Parathyroid adenoma (tissue), 2 donors: ENCODE measurements at regions not wholly inside any gene's neighbourhood (a gene's known extent, or its start where the extent isn't known, plus 50 kb on each side); places are given as distances from the start of the nearest gene placed in this dataset.

Source experiments
- H2AFZ ChIP-seq: fragments of 300-600 bp; sonication (generic); one replicate; pipeline ENCODE4 v1.7.0; 2017; ENCODE audit warnings: antibody characterized with exemption, mild to moderate bottlenecking
- H3K27ac ChIP-seq: fragments of 300-600 bp; sonication (generic); one replicate; pipeline ENCODE4 v1.7.0; 2017
- H3K27me3 ChIP-seq: fragments of 300-600 bp; sonication (generic); one replicate; pipeline ENCODE4 v1.7.0; 2017; ENCODE audit warnings: low read length; ENCODE audit not compliant: control insufficient read depth, insufficient read depth
- H3K36me3 ChIP-seq: fragments of 300-600 bp; sonication (generic); one replicate; pipeline ENCODE4 v1.7.0; 2017; ENCODE audit warnings: low read length; ENCODE audit not compliant: control insufficient read depth, insufficient read depth
- H3K4me1 ChIP-seq: fragments of 300-600 bp; sonication (generic); one replicate; pipeline ENCODE4 v1.7.0; 2017; ENCODE audit warnings: control low read depth
- H3K4me2 ChIP-seq: fragments of 300-600 bp; sonication (generic); one replicate; pipeline ENCODE4 v1.7.0; 2017; ENCODE audit warnings: low read length
- H3K4me3 ChIP-seq: fragments of 300-600 bp; sonication (generic); one replicate; pipeline ENCODE4 v1.7.0; 2017; ENCODE audit warnings: low read depth, low read length
- H3K79me2 ChIP-seq: fragments of 300-600 bp; sonication (generic); one replicate; pipeline ENCODE4 v1.7.0; 2017; ENCODE audit warnings: control low read depth
- H3K9ac ChIP-seq: fragments of 300-600 bp; sonication (generic); one replicate; pipeline ENCODE4 v1.7.0; 2017; ENCODE audit warnings: mild to moderate bottlenecking
- H3K9me3 ChIP-seq: fragments of 300-600 bp; sonication (generic); one replicate; pipeline ENCODE4 v1.7.0; 2017; ENCODE audit warnings: low read length; ENCODE audit not compliant: control insufficient read depth
- TF ChIP-seq, protein P1 (sequence below): fragments of 300-600 bp; sonication (generic); IDR thresholded peaks from one replicate; pipeline ENCODE4 v1.7.0; 2017; ENCODE audit warnings: antibody characterized with exemption, mild to moderate bottlenecking
- donor health status: primary hyperparathyroidism.

DNA sequence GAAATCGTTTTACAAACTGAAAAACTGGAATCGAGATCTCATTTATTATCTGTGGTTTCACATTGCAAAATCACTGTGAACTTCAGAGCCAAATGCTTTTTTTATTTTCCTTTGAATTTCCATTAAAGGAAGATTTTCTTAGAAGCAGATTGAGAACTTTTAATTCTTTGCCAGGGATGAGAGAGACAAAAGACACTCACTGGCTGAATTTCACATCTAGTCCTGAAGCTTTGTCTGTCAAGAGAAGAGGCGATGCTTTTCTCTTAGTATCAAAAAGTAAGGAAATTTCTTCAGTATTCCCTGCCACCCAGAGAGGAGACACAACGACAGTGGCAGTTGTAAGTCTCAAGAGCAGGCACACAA, 141.8 kb downstream of the TMEM200A start:
- H3K27ac ChIP-seq: no peak overlapping the region
- TF ChIP-seq, protein P1, sequence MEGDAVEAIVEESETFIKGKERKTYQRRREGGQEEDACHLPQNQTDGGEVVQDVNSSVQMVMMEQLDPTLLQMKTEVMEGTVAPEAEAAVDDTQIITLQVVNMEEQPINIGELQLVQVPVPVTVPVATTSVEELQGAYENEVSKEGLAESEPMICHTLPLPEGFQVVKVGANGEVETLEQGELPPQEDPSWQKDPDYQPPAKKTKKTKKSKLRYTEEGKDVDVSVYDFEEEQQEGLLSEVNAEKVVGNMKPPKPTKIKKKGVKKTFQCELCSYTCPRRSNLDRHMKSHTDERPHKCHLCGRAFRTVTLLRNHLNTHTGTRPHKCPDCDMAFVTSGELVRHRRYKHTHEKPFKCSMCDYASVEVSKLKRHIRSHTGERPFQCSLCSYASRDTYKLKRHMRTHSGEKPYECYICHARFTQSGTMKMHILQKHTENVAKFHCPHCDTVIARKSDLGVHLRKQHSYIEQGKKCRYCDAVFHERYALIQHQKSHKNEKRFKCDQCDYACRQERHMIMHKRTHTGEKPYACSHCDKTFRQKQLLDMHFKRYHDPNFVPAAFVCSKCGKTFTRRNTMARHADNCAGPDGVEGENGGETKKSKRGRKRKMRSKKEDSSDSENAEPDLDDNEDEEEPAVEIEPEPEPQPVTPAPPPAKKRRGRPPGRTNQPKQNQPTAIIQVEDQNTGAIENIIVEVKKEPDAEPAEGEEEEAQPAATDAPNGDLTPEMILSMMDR: no peak
- no peak overlapping the region for H3K4me3 ChIP-seq

DNA sequence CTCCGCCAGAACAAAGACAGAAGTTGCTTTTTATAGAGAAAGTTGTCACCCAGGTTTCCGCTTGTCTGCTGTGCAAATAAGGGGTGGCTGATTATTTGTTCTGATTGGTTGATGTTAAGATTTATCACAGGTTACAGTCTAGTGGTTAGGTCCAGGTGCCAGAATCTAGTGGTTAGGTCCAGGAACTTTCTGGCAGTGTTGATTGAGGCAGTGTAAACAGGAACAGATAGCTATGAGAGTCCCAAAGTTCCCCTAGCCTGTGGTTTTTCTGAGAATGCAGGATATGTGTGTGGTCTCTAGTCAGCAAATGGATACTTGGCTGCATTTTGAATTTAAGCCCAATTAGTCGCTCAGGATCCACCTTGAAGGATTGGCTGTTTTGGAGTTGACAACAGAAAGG, 148.0 kb downstream of the TMEM200A start:
- Histone ChIP-seq H3K9ac (no peak overlapping the region), H3K36me3 (no peaks in the 10 kb centered on the region), H3K9me3 (no peaks in the 10 kb centered on the region), H3K4me2 (no peak overlapping the region), H2AFZ (no peak overlapping the region), H3K27me3 (no peaks in the 10 kb centered on the region), H3K4me1 (no peaks in the 10 kb centered on the region), H3K79me2 (no peaks in the 10 kb centered on the region), H3K4me3 (no peak overlapping the region), H3K27ac (no peak overlapping the region)
- TF ChIP-seq, protein P1: no peak

More for the DNA sequence above, 141.8 kb downstream of the TMEM200A start:
- no peaks in the 10 kb centered on the region for H3K79me2 ChIP-seq
- H3K4me2 ChIP-seq: no peak overlapping the region
- H2AFZ ChIP-seq: no peak overlapping the region
- no peaks in the 10 kb centered on the region for H3K9me3 ChIP-seq
- no peaks in the 10 kb centered on the region for H3K4me1 ChIP-seq
- H3K27me3 ChIP-seq: no peaks in the 10 kb centered on the region
- no peaks in the 10 kb centered on the region for H3K36me3 ChIP-seq
- H3K9ac ChIP-seq: no peak overlapping the region

DNA sequence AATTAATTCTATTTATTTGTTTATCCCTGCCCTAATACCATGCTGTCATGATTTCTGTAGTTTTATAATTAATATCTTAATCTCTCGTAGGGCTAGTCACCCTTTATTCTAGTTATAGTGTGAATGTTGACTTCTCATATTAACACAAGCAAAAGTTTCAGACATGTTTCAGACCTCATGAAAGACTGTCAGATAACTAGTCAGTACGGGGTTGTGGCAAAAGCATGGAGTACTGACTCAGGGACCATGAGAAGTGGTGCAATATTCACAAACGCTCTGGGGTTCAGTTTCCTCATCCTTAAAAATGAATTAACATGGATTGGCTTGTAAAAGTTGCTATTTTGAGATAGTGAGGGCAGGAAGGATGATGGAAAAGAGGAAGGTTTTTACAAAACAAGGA, 148.9 kb downstream of the TMEM200A start:
- no peak overlapping the region for H3K27ac ChIP-seq
- no peak overlapping the region for H2AFZ ChIP-seq
- no peak overlapping the region for H3K9ac ChIP-seq
- TF ChIP-seq, protein P1: no peak
- no peaks in the 10 kb centered on the region for H3K4me1 ChIP-seq
- no peaks in the 10 kb centered on the region for H3K27me3 ChIP-seq
- no peak overlapping the region for H3K4me3 ChIP-seq
- no peaks in the 10 kb centered on the region for H3K36me3 ChIP-seq
- no peaks in the 10 kb centered on the region for H3K79me2 ChIP-seq
- H3K4me2 ChIP-seq: no peak overlapping the region
- H3K9me3 ChIP-seq: no peaks in the 10 kb centered on the region

- no peaks in the 10 kb centered on the region for H3K27me3 ChIP-seq
- H3K4me2 ChIP-seq: no peak overlapping the region
- H3K9me3 ChIP-seq: no peaks in the 10 kb centered on the region
- H2AFZ ChIP-seq: no peak overlapping the region
- H3K4me3 ChIP-seq: no peak overlapping the region
- TF ChIP-seq, protein P1: no peak
- H3K79me2 ChIP-seq: no peaks in the 10 kb centered on the region
- H3K4me1 ChIP-seq: no peaks in the 10 kb centered on the region
- H3K27ac ChIP-seq: no peak overlapping the region
- H3K36me3 ChIP-seq: no peaks in the 10 kb centered on the region
- H3K9ac ChIP-seq: no peak overlapping the region
Measured at GRCh38 chr6:130515306-130515705, 149.5 kb downstream of the TMEM200A start.

GRCh38 chr6:130516604-130517003, 150.8 kb downstream of the TMEM200A start:
- Histone ChIP-seq H2AFZ (no peak overlapping the region), H3K4me1 (no peaks in the 10 kb centered on the region), H3K27ac (no peak overlapping the region), H3K4me2 (no peak overlapping the region), H3K9me3 (no peaks in the 10 kb centered on the region), H3K79me2 (no peaks in the 10 kb centered on the region), H3K9ac (no peak overlapping the region), H3K36me3 (no peaks in the 10 kb centered on the region), H3K27me3 (no peaks in the 10 kb centered on the region), H3K4me3 (no peak overlapping the region)
- TF ChIP-seq, protein P1: no peak
